H1 (cell line): ENCODE measurements at regions not wholly inside any gene's neighbourhood (a gene's known extent, or its start where the extent isn't known, plus 50 kb on each side); places are given as distances from the start of the nearest gene placed in this dataset.

Source experiments
- CTCF ChIA-PET: fragments of 300-600 bp; sonication (Branson Sonifier 250); formaldehyde crosslinking; loops from one replicate; lab custom pipeline; 2021; ENCODE audit not compliant: partially characterized antibody; lab: Charles Lee
- POLR2A ChIA-PET: fragments of 300-600 bp; sonication (Branson Sonifier 250); formaldehyde crosslinking; loops from one replicate; lab custom pipeline; 2021; ENCODE audit warnings: inconsistent platforms; ENCODE audit not compliant: partially characterized antibody; lab: Charles Lee
- DNase-seq, 2 experiments: peaks; one replicate each; pipeline versions ENCODE4 v3.0.0 to v3.0.0-alpha.2; 2010 to 2022; ENCODE audit warnings: low spot score in 2 of 2, low read depth in 1 of 2, mixed read lengths in 1 of 2
- FAIRE-seq: peaks from 2 replicates; lab custom pipeline; 2011; peaks lifted over from hg19 to GRCh38; lab: Jason Lieb, UNC
- H2AFZ ChIP-seq: 2 replicates; pipeline ENCODE4 v1.8.1; 2012; ENCODE audit warnings: low read length, inconsistent platforms
- H2AK5ac ChIP-seq: 2 replicates; pipeline ENCODE4 v1.6.1; 2013; ENCODE audit warnings: low read depth, low read length
- H2BK120ac ChIP-seq: replicated peaks from 2 replicates; pipeline ENCODE3; 2013; ENCODE audit warnings: low read depth, low read length, inconsistent platforms
- H2BK12ac ChIP-seq: 2 replicates; pipeline ENCODE4 v1.6.1; 2013; ENCODE audit warnings: low read depth, low read length
- H2BK15ac ChIP-seq: 2 replicates; pipeline ENCODE4 v1.6.1; 2013; ENCODE audit warnings: low read length
- H2BK20ac ChIP-seq: 2 replicates; pipeline ENCODE4 v1.6.1; 2013; ENCODE audit warnings: low read length
- H2BK5ac ChIP-seq: 2 replicates; pipeline ENCODE4 v1.6.1; 2013; ENCODE audit warnings: low read depth, low read length
- H3K14ac ChIP-seq: 2 replicates; pipeline ENCODE4 v1.6.1; 2013; ENCODE audit warnings: inconsistent platforms; ENCODE audit not compliant: insufficient read length
- H3K18ac ChIP-seq: 2 replicates; pipeline ENCODE4 v1.6.1; 2013; ENCODE audit warnings: low read length; ENCODE audit errors: extremely low read depth
- H3K23ac ChIP-seq: 2 replicates; pipeline ENCODE4 v1.6.1; 2013; ENCODE audit warnings: inconsistent platforms; ENCODE audit not compliant: insufficient read length
- H3K23me2 ChIP-seq: 2 replicates; pipeline ENCODE4 v1.6.1; 2013; ENCODE audit warnings: low read depth, low read length
- H3K27ac ChIP-seq: 2 replicates; pipeline ENCODE4 v1.6.1; 2011; ENCODE audit warnings: low read depth, low read length, inconsistent platforms
- H3K27me3 ChIP-seq, 4 experiments: replicated peaks in 1 of 4; 1 replicate in 1 of 4; 2 replicates in 3 of 4; pipeline versions ENCODE4 v1.6.1 to v1.8.1; 2011 to 2013; ENCODE audit warnings: low read length in 3 of 4, mild to moderate bottlenecking in 3 of 4, inconsistent platforms in 2 of 4, mixed read lengths in 2 of 4, moderate library complexity in 1 of 4; ENCODE audit not compliant: control insufficient read depth in 3 of 4, insufficient read depth in 3 of 4; ENCODE audit errors: extremely low read depth in 1 of 4
- H3K36me3 ChIP-seq, 4 experiments: 2 replicates each; pipeline versions ENCODE4 v1.6.1 to v1.8.1; 2011 to 2013; ENCODE audit warnings: mild to moderate bottlenecking in 4 of 4, low read length in 3 of 4, moderate library complexity in 2 of 4, control low read depth in 1 of 4, inconsistent platforms in 1 of 4; ENCODE audit not compliant: insufficient read depth in 4 of 4, control insufficient read depth in 2 of 4
- H3K4ac ChIP-seq: replicated peaks from 2 replicates; pipeline ENCODE3; 2013; ENCODE audit warnings: low read length, low read depth, mixed read lengths, inconsistent platforms; ENCODE audit not compliant: insufficient read length
- H3K4me1 ChIP-seq, 4 experiments: replicated peaks in 1 of 4; 1 replicate in 1 of 4; 2 replicates in 3 of 4; pipeline versions ENCODE4 v1.6.1 to v1.8.1; 2011 to 2013; ENCODE audit warnings: low read length in 3 of 4, inconsistent platforms in 2 of 4, mixed read lengths in 1 of 4; ENCODE audit not compliant: insufficient read depth in 4 of 4, control insufficient read depth in 3 of 4
- H3K4me2 ChIP-seq, 2 experiments: 2 replicates each; pipeline versions ENCODE4 v1.6.1 to v1.8.1; 2011 to 2013; ENCODE audit warnings: low read depth in 2 of 2, low read length in 2 of 2, control low read depth in 1 of 2, inconsistent platforms in 1 of 2, mild to moderate bottlenecking in 1 of 2; ENCODE audit not compliant: insufficient read depth in 1 of 2
- H3K4me3 ChIP-seq, 4 experiments: fragments of 200-600, 300-600 bp in 1 of 4; sonication (generic), shearing (Covaris generic), sonication (Bioruptor Twin) in 1 of 4; 2 replicates each; pipeline versions ENCODE4 v1.5.1 to v1.8.1; 2011 to 2016; ENCODE audit warnings: low read length in 4 of 4, low read depth in 3 of 4, control low read depth in 2 of 4, inconsistent platforms in 2 of 4, mild to moderate bottlenecking in 2 of 4, mixed read lengths in 1 of 4, moderate library complexity in 1 of 4; ENCODE audit not compliant: insufficient read depth in 2 of 4; ENCODE audit errors: extremely low read depth in 1 of 4
- H3K56ac ChIP-seq: replicated peaks from 2 replicates; pipeline ENCODE3; 2013; ENCODE audit warnings: low read depth, mild to moderate bottlenecking, mixed read lengths, low read length, inconsistent platforms; ENCODE audit not compliant: insufficient read length
- H3K79me1 ChIP-seq: 2 replicates; pipeline ENCODE4 v1.6.1; 2013; ENCODE audit warnings: low read depth, low read length, control low read depth
- H3K79me2 ChIP-seq, 2 experiments: 2 replicates each; pipeline versions ENCODE4 v1.6.1 to v1.8.1; 2012 to 2013; ENCODE audit warnings: low read length in 2 of 2, mild to moderate bottlenecking in 2 of 2, inconsistent platforms in 1 of 2; ENCODE audit not compliant: insufficient read depth in 2 of 2, control insufficient read depth in 1 of 2
- H3K9ac ChIP-seq, 4 experiments: replicated peaks in 1 of 4; 1 replicate in 1 of 4; 2 replicates in 3 of 4; pipeline versions ENCODE4 v1.6.1 to v1.8.1; 2011 to 2013; ENCODE audit warnings: low read depth in 3 of 4, low read length in 3 of 4, control low read depth in 2 of 4, mild to moderate bottlenecking in 2 of 4, moderate library complexity in 2 of 4, inconsistent platforms in 1 of 4; ENCODE audit errors: extremely low read depth in 1 of 4
- H3K9me3 ChIP-seq, 2 experiments: 2 replicates each; pipeline versions ENCODE4 v1.6.1 to v1.8.1; 2012 to 2013; ENCODE audit warnings: mild to moderate bottlenecking in 2 of 2, moderate library complexity in 2 of 2, control low read depth in 1 of 2, inconsistent platforms in 1 of 2, low read depth in 1 of 2, low read length in 1 of 2, mixed read lengths in 1 of 2; ENCODE audit not compliant: insufficient read depth in 2 of 2
- H4K20me1 ChIP-seq, 2 experiments: replicated peaks in 1 of 2; 2 replicates each; pipeline versions ENCODE3 to v1.8.1; 2011 to 2013; ENCODE audit warnings: inconsistent platforms in 2 of 2, low read length in 2 of 2, mild to moderate bottlenecking in 1 of 2; ENCODE audit not compliant: insufficient read depth in 2 of 2, control insufficient read depth in 1 of 2
- H4K5ac ChIP-seq: 2 replicates; pipeline ENCODE4 v1.6.1; 2013; ENCODE audit warnings: low read length, low read depth, mixed read lengths, inconsistent platforms; ENCODE audit not compliant: insufficient read length
- H4K8ac ChIP-seq: 2 replicates; pipeline ENCODE4 v1.8.0; 2013; ENCODE audit warnings: mild to moderate bottlenecking, moderate library complexity, low read length, inconsistent platforms; ENCODE audit not compliant: insufficient read depth; ENCODE audit errors: extremely low read depth
- H4K91ac ChIP-seq: replicated peaks from 2 replicates; pipeline ENCODE3; 2013; ENCODE audit warnings: low read length, mixed read lengths, inconsistent platforms; ENCODE audit not compliant: insufficient read length
- BRCA1 ChIP-seq: IDR thresholded peaks from 2 replicates; pipeline ENCODE4 v1.6.1; 2012; ENCODE audit warnings: low read depth, low read length, improper control_type of control experiment
- CHD2 ChIP-seq: IDR thresholded peaks from 2 replicates; pipeline ENCODE4 v1.6.1; 2012; ENCODE audit warnings: low read length, improper control_type of control experiment
- FOSL1 ChIP-seq: IDR thresholded peaks from 2 replicates; pipeline ENCODE4 v1.6.1; 2011; ENCODE audit warnings: mild to moderate bottlenecking, low read depth, low read length, moderate library complexity; ENCODE audit not compliant: insufficient read depth
- JUND ChIP-seq: IDR thresholded peaks from 2 replicates; pipeline ENCODE4 v1.6.1; 2011; ENCODE audit warnings: mild to moderate bottlenecking, improper control_type of control experiment, low read length
- NRF1 ChIP-seq: IDR thresholded peaks from 2 replicates; pipeline ENCODE4 v1.6.1; 2011; ENCODE audit warnings: mild to moderate bottlenecking, low read depth, low read length, improper control_type of control experiment
- POLR2A ChIP-seq, 2 experiments: IDR thresholded peaks; 1 replicate in 1 of 2; 2 replicates in 1 of 2; pipeline ENCODE4 v1.6.1; 2011; ENCODE audit warnings: low read depth in 2 of 2, low read length in 2 of 2, mild to moderate bottlenecking in 2 of 2; ENCODE audit errors: control extremely low read depth in 1 of 2
- SAP30 ChIP-seq: fragments of 300-600 bp; sonication (generic); IDR thresholded peaks from 2 replicates; pipeline ENCODE4 v1.7.1; 2012; ENCODE audit warnings: low read length, moderate library complexity, mild to moderate bottlenecking, inconsistent platforms; ENCODE audit not compliant: insufficient read depth, insufficient replicate concordance
- SRF ChIP-seq: IDR thresholded peaks from 2 replicates; pipeline ENCODE4 v1.6.1; 2011; ENCODE audit warnings: mild to moderate bottlenecking, low read depth, low read length, moderate library complexity
- TAF1 ChIP-seq: IDR thresholded peaks from 2 replicates; pipeline ENCODE4 v1.6.1; 2011; ENCODE audit warnings: mild to moderate bottlenecking, low read depth, low read length
- TEAD4 ChIP-seq: IDR thresholded peaks from 2 replicates; pipeline ENCODE4 v1.6.1; 2012; ENCODE audit warnings: low read depth, low read length, inconsistent platforms, mixed read lengths
- WGBS, 2 experiments: shearing (Covaris generic) in 1 of 2; methylation state at CpG; one replicate each; pipeline versions ENCODE4 v1.1.6 to v1.1.7; 2013 to 2015; ENCODE audit warnings: low lambda C conversion rate in 2 of 2, mixed read lengths in 2 of 2, inconsistent platforms in 1 of 2, low coverage in 1 of 2, missing lambda C conversion rate in 1 of 2; ENCODE audit not compliant: insufficient replicate concordance in 2 of 2, insufficient coverage in 1 of 2, insufficient read length in 1 of 2; ENCODE audit errors: extremely low coverage in 1 of 2, missing lambda C conversion rate in 1 of 2; 5-methylcytosine and 5-hydroxymethylcytosine counted together
- TF ChIP-seq, protein P1 (sequence below): IDR thresholded peaks from 2 replicates; pipeline ENCODE4 v1.6.1; 2011; ENCODE audit warnings: low read length, improper control_type of control experiment
- TF ChIP-seq, protein P2 (sequence below): IDR thresholded peaks from 2 replicates; pipeline ENCODE4 v1.6.1; 2012; ENCODE audit warnings: inconsistent platforms

GRCh38 chr2:125701070-125701469 is 954.9 kb upstream of the GYPC start:
- H3K56ac ChIP-seq: no peak overlapping the region
- no peak overlapping the region for H3K27ac ChIP-seq
- no peak overlapping the region for H3K4ac ChIP-seq
- H4K20me1 ChIP-seq: no peaks in the 10 kb centered on the region
- CTCF ChIA-PET: no interaction called here
- H4K8ac ChIP-seq: no peak overlapping the region
- no peak overlapping the region for H2BK120ac ChIP-seq
- H3K79me1 ChIP-seq: no peaks in the 10 kb centered on the region
- no peak for FAIRE-seq
- H2AFZ ChIP-seq: no peak overlapping the region
- POLR2A ChIA-PET: no interaction called here
- WGBS, 2 experiments: 90% methylated on average over 2 of the region's 2 CpGs; no CpG with 5 or more reads in 1 of the 2 experiments
- no peak overlapping the region for H3K9ac ChIP-seq
- H3K27me3 ChIP-seq: no peaks in the 10 kb centered on the region
- no peaks in the 10 kb centered on the region for H3K36me3 ChIP-seq
- H2BK5ac ChIP-seq: no peak overlapping the region
- no peak overlapping the region for H3K23ac ChIP-seq
- H3K79me2 ChIP-seq: no peaks in the 10 kb centered on the region
- no peak overlapping the region for H2BK12ac ChIP-seq
- H4K5ac ChIP-seq: no peak overlapping the region
- H2AK5ac ChIP-seq: no peak overlapping the region
- H2BK20ac ChIP-seq: no peak overlapping the region
- no peak overlapping the region for H3K14ac ChIP-seq
- H3K4me2 ChIP-seq: no peak overlapping the region
- no peaks in the 10 kb centered on the region for H3K9me3 ChIP-seq
- H3K23me2 ChIP-seq: no peaks in the 10 kb centered on the region
- DNase-seq: no peak
- TF ChIP-seq FOSL1 (no peak), BRCA1 (no peak), SRF (no peak), JUND (no peak), POLR2A (IDR thresholded peaks at IDR 0.05; ENCODE audit: control extremely low read depth in 1 of 2, low read depth in 2 of 2, low read length in 2 of 2) (no peak), TEAD4 (no peak), CHD2 (no peak), SAP30 (no peak), TAF1 (no peak), NRF1 (no peak)
- TF ChIP-seq, protein P1, sequence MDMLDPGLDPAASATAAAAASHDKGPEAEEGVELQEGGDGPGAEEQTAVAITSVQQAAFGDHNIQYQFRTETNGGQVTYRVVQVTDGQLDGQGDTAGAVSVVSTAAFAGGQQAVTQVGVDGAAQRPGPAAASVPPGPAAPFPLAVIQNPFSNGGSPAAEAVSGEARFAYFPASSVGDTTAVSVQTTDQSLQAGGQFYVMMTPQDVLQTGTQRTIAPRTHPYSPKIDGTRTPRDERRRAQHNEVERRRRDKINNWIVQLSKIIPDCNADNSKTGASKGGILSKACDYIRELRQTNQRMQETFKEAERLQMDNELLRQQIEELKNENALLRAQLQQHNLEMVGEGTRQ: no peak
- TF ChIP-seq, protein P2, sequence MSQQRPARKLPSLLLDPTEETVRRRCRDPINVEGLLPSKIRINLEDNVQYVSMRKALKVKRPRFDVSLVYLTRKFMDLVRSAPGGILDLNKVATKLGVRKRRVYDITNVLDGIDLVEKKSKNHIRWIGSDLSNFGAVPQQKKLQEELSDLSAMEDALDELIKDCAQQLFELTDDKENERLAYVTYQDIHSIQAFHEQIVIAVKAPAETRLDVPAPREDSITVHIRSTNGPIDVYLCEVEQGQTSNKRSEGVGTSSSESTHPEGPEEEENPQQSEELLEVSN: no peak
- TF ChIP-seq, all 59 proteins: peak for 0
- H3K18ac ChIP-seq: no peak overlapping the region
- no peaks in the 10 kb centered on the region for H3K4me1 ChIP-seq
- H4K91ac ChIP-seq: no peak overlapping the region
- no peak overlapping the region for H2BK15ac ChIP-seq
- no peak overlapping the region for H3K4me3 ChIP-seq
